ENCODE measurements at regions not wholly inside any gene's neighbourhood (a gene's known extent, or its start where the extent isn't known, plus 50 kb on each side); places are given as distances from the start of the nearest gene placed in this dataset.

DNA sequence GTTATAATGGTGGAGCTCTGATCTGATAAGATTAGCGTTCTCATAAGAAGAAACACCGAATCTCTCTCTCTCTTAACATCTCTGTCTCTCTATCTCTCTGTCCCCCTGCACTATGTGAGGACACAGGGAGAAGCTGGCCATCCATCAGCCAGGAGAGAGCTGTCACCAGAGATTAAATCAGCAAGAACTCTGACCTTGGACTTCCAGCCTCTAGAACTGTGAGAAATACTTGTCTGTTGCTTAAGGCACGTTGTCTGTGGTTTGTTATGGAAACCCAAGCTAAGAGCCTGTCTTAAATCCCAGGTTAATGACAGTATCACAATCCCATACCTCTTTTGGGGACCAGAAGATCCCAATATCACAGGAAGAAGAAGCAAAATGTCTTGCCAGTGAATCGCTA is 132.0 kb upstream of the AKR1E2 start:
- no peaks in the 10 kb centered on the region for H3K27me3 ChIP-seq (ENCODE audit: control insufficient read depth, insufficient read depth, low read length)
- DNase-seq (ENCODE audit: low read depth in 4 of 6, low spot score in 6 of 6), result no peak
- no peaks in the 10 kb centered on the region for H3K36me3 ChIP-seq (ENCODE audit: control insufficient read depth, insufficient read depth, low read length)
- H3K27ac ChIP-seq (ENCODE audit: low read depth, low read length), result no peak overlapping the region
- WGBS (ENCODE audit: insufficient coverage), result no CpG with 5 or more reads among the region's 4 CpGs
- H3K9me3 ChIP-seq (ENCODE audit: control insufficient read depth, insufficient read depth, low read length), result peaks cover 2% of the 10 kb centered on the region
- H3K4me1 ChIP-seq (ENCODE audit: control insufficient read depth, insufficient read depth, low read length), result no peaks in the 10 kb centered on the region
- H3K4me3 ChIP-seq (ENCODE audit: low read depth, low read length), result no peak overlapping the region

DNA sequence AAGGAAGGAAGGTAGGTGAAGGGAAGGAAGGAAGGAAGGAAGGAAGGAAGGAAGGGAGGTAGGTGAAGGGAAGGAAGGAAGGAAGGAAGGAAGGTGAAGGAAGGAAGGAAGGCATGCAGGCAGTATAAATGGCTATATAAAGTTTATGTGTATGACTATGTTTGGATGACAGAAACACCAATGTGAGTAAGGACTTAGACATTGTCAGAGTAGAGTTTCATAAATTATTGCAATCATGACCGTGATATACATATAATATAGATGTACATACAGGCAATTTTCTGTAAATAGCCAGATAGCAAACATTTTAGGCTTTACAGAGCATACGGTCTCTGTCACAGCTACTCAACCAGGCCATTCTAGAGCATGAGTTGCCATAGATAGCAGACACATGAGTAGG is 133.8 kb upstream of the AKR1E2 start:
- Histone ChIP-seq H3K36me3 (ENCODE audit: control insufficient read depth, insufficient read depth, low read length) (no peaks in the 10 kb centered on the region), H3K4me1 (ENCODE audit: control insufficient read depth, insufficient read depth, low read length) (no peaks in the 10 kb centered on the region), H3K4me3 (ENCODE audit: low read depth, low read length) (no peak overlapping the region), H3K9me3 (ENCODE audit: control insufficient read depth, insufficient read depth, low read length) (peaks cover 2% of the 10 kb centered on the region), H3K27ac (ENCODE audit: low read depth, low read length) (no peak overlapping the region), H3K27me3 (ENCODE audit: control insufficient read depth, insufficient read depth, low read length) (no peaks in the 10 kb centered on the region)
- WGBS (ENCODE audit: insufficient coverage), result no CpG with 5 or more reads among the region's 2 CpGs
- DNase-seq (ENCODE audit: low read depth in 4 of 6, low spot score in 6 of 6), result no peak

DNA sequence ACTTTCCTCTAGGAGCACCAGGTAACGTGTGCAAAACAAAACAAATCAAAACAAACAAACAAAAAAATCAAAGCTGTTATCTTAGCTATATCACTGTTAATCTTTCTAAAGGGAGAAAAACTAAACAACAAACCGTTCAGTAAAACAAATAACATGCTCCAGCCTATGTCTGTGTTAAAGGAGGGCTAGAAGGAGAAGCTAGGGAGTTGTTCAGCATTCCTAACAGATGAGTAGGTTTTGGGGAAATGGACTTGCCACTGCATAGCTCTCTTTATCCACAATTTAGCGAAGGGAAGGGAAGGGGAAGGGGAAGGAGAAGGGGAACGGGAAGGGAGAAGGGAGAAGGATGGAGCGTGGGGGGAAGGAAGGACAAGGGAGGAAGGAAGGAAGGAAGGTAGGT is 134.2 kb upstream of the AKR1E2 start:
- H3K4me1 ChIP-seq (ENCODE audit: control insufficient read depth, insufficient read depth, low read length), result no peaks in the 10 kb centered on the region
- peaks cover 2% of the 10 kb centered on the region for H3K9me3 ChIP-seq (ENCODE audit: control insufficient read depth, insufficient read depth, low read length)
- no peak for DNase-seq (ENCODE audit: low read depth in 4 of 6, low spot score in 6 of 6)
- no peaks in the 10 kb centered on the region for H3K27me3 ChIP-seq (ENCODE audit: control insufficient read depth, insufficient read depth, low read length)
- no peak overlapping the region for H3K27ac ChIP-seq (ENCODE audit: low read depth, low read length)
- WGBS (ENCODE audit: insufficient coverage), result 90% methylated on average over 2 of the region's 5 CpGs
- H3K36me3 ChIP-seq (ENCODE audit: control insufficient read depth, insufficient read depth, low read length), result no peaks in the 10 kb centered on the region
- H3K4me3 ChIP-seq (ENCODE audit: low read depth, low read length), result no peak overlapping the region

DNA sequence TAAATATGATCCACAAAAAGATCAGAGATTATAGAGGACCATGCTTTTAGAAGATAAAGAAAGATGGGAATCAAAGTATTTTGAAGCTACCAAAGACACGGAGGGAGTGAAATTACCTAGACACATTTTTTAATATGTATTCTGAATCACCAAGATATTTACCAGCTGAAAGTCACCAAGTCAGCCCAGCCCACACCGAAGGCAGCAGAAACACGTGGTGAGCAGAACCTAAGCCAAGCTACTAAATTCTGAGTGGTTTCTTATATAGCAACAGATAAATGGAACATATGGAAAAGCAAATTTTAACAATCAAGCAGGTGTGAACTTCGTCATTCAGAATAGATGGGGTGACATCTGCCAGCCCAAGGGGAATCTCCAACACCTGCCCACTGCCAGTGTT is 134.7 kb upstream of the AKR1E2 start:
- Histone ChIP-seq H3K27ac (ENCODE audit: low read depth, low read length) (no peak overlapping the region), H3K4me3 (ENCODE audit: low read depth, low read length) (no peak overlapping the region), H3K9me3 (ENCODE audit: control insufficient read depth, insufficient read depth, low read length) (peaks cover 2% of the 10 kb centered on the region), H3K4me1 (ENCODE audit: control insufficient read depth, insufficient read depth, low read length) (no peaks in the 10 kb centered on the region), H3K27me3 (ENCODE audit: control insufficient read depth, insufficient read depth, low read length) (no peaks in the 10 kb centered on the region), H3K36me3 (ENCODE audit: control insufficient read depth, insufficient read depth, low read length) (no peaks in the 10 kb centered on the region)
- no peak for DNase-seq (ENCODE audit: low read depth in 4 of 6, low spot score in 6 of 6)
- WGBS (ENCODE audit: insufficient coverage), result 100% methylated on average over 1 of the region's 4 CpGs

DNA sequence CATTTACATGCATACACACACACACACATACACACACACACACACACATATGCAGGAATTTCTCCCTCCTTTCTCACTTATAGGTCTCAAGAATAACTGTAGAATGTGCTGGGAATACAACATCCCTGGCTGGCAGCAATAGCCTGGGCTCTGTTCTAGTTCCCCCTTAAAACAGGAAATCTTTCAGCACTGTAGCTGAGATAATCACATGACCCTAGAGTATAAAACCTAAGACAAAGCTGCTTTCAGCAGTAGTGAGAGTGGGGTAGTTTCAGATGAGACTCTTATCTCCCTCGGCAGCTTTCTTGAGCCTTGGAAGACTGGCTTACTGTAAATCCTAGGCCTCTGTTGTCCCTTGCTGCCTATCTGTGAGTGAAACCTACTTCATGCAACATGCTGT is 137.4 kb upstream of the AKR1E2 start:
- no peaks in the 10 kb centered on the region for H3K36me3 ChIP-seq (ENCODE audit: control insufficient read depth, insufficient read depth, low read length)
- peaks cover 2% of the 10 kb centered on the region for H3K9me3 ChIP-seq (ENCODE audit: control insufficient read depth, insufficient read depth, low read length)
- no peak overlapping the region for H3K27ac ChIP-seq (ENCODE audit: low read depth, low read length)
- H3K4me1 ChIP-seq (ENCODE audit: control insufficient read depth, insufficient read depth, low read length), result no peaks in the 10 kb centered on the region
- H3K4me3 ChIP-seq (ENCODE audit: low read depth, low read length), result no peak overlapping the region
- H3K27me3 ChIP-seq (ENCODE audit: control insufficient read depth, insufficient read depth, low read length), result no peaks in the 10 kb centered on the region
- peak in 2 of 6 donors; percentile 46 to 52 for DNase-seq (ENCODE audit: low read depth in 4 of 6, low spot score in 6 of 6)
- no CpG with 5 or more reads among the region's 1 CpG for WGBS (ENCODE audit: insufficient coverage)

DNA sequence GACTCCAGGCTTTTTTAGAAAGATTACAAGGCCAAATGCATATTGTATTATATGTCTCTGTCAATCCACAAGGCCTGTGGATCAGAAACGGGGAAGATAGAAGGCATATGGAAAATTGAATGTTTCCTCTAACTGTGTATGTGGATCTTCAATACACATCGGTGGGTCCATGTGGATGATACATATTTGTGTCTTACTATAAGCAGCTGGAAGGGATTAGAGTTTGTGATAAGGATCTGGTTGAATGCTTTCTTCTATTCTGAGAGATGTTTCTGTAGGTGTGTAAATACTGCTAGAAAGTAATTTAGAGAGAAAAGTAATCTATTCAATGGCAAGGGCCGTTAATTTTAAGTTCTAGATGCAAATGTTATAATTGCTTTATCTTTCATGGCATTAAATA is 137.8 kb upstream of the AKR1E2 start:
- WGBS (ENCODE audit: insufficient coverage), result 90% methylated on average over 2 of the region's 3 CpGs
- H3K4me3 ChIP-seq (ENCODE audit: low read depth, low read length), result no peak overlapping the region

DNA sequence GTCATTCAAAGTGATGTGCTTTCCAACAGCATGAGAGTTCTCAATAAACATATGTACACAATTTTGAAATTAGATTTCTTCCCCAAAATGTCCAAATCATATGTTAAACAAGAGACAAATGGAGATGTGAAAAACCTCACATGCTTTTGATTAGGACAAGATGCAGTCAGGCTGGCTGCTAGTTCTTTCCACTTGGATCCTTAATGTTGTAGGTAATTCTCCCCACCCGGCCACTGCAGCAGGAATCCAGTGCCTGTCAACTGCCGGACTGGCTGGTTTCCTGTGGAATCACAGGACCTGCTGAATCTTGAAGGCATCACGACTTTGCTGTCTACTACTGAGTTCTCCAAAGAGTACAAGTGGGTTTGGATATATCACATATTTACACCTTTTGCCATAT is 138.6 kb upstream of the AKR1E2 start:
- 75% methylated on average over 1 of the region's 3 CpGs for WGBS (ENCODE audit: insufficient coverage)
- H3K36me3 ChIP-seq (ENCODE audit: control insufficient read depth, insufficient read depth, low read length), result no peaks in the 10 kb centered on the region
- no peaks in the 10 kb centered on the region for H3K4me1 ChIP-seq (ENCODE audit: control insufficient read depth, insufficient read depth, low read length)
- H3K27me3 ChIP-seq (ENCODE audit: control insufficient read depth, insufficient read depth, low read length), result no peaks in the 10 kb centered on the region
- H3K27ac ChIP-seq (ENCODE audit: low read depth, low read length), result no peak overlapping the region
- H3K4me3 ChIP-seq (ENCODE audit: low read depth, low read length), result no peak overlapping the region
- DNase-seq (ENCODE audit: low read depth in 4 of 6, low spot score in 6 of 6), result no peak
- H3K9me3 ChIP-seq (ENCODE audit: control insufficient read depth, insufficient read depth, low read length), result peaks cover 2% of the 10 kb centered on the region

More for the DNA sequence above, 137.8 kb upstream of the AKR1E2 start:
- H3K9me3 ChIP-seq (ENCODE audit: control insufficient read depth, insufficient read depth, low read length), result peaks cover 2% of the 10 kb centered on the region
- H3K36me3 ChIP-seq (ENCODE audit: control insufficient read depth, insufficient read depth, low read length), result no peaks in the 10 kb centered on the region
- H3K4me1 ChIP-seq (ENCODE audit: control insufficient read depth, insufficient read depth, low read length), result no peaks in the 10 kb centered on the region
- no peak for DNase-seq (ENCODE audit: low read depth in 4 of 6, low spot score in 6 of 6)
- H3K27ac ChIP-seq (ENCODE audit: low read depth, low read length), result no peak overlapping the region
- no peaks in the 10 kb centered on the region for H3K27me3 ChIP-seq (ENCODE audit: control insufficient read depth, insufficient read depth, low read length)

DNA sequence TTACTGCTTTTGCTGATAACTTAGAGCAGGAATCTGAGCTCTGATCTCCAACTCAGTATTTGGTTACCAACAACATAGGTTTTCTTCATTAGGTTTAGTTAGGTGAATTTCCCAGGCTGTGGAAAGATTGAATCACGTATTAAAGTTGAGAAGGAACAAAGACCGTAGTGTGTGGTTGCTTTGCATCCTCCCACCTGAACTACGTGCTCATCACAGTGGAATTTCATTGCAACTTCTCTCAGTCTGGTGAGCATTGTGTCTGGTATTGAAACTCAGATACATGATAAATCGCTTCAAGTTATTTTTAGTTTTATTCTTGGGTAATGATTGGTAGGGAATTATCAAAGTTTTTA is 139.4 kb upstream of the AKR1E2 start:
- Histone ChIP-seq H3K36me3 (ENCODE audit: control insufficient read depth, insufficient read depth, low read length) (no peaks in the 10 kb centered on the region), H3K4me3 (ENCODE audit: low read depth, low read length) (no peak overlapping the region), H3K27ac (ENCODE audit: low read depth, low read length) (no peak overlapping the region), H3K9me3 (ENCODE audit: control insufficient read depth, insufficient read depth, low read length) (peaks cover 2% of the 10 kb centered on the region), H3K4me1 (ENCODE audit: control insufficient read depth, insufficient read depth, low read length) (no peaks in the 10 kb centered on the region), H3K27me3 (ENCODE audit: control insufficient read depth, insufficient read depth, low read length) (no peaks in the 10 kb centered on the region)
- no peak for DNase-seq (ENCODE audit: low read depth in 4 of 6, low spot score in 6 of 6)
- WGBS (ENCODE audit: insufficient coverage), result 90% methylated on average over 2 of the region's 4 CpGs

DNA sequence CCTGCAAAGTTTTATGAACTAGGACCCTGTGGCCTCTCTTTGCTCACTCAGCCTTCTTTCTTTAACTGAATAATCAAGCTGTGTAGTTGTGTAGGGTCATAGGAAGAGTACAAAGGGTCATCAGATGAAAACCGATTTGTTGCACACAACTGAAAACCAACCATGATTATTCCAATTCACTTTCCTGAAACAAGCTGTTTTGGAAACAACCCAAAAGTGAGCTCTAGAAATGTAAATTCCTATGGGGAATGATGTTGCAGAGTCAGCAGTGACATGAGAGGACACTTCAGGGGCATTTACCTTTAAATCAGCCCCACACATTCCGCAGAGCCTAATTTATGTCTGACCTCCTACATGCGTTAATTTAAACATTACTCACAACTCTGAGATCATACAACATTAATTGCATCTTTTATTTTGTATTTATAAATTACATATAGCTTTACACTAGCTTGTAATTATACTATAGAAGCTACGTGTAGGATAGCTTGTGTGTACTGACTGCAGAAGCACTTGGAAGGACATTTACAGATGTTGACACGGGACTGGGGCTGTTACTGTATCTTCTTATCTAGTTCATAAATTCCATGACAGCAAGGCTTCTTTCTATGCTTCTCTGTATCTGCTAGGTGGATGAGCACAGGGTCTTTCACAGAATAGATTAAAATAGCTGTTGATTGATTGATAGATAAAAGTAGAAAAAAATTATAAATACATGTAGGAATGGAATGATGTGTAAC is 139.9 kb upstream of the AKR1E2 start:
- WGBS (ENCODE audit: insufficient coverage), result no CpG with 5 or more reads among the region's 5 CpGs
- no peak overlapping the region for H3K4me3 ChIP-seq (ENCODE audit: low read depth, low read length)
- H3K4me1 ChIP-seq (ENCODE audit: control insufficient read depth, insufficient read depth, low read length), result no peaks in the 10 kb centered on the region
- no peak overlapping the region for H3K27ac ChIP-seq (ENCODE audit: low read depth, low read length)
- no peaks in the 10 kb centered on the region for H3K36me3 ChIP-seq (ENCODE audit: control insufficient read depth, insufficient read depth, low read length)
- DNase-seq (ENCODE audit: low read depth in 4 of 6, low spot score in 6 of 6), result no peak
- peaks cover 2% of the 10 kb centered on the region for H3K9me3 ChIP-seq (ENCODE audit: control insufficient read depth, insufficient read depth, low read length)
- H3K27me3 ChIP-seq (ENCODE audit: control insufficient read depth, insufficient read depth, low read length), result no peaks in the 10 kb centered on the region

DNA sequence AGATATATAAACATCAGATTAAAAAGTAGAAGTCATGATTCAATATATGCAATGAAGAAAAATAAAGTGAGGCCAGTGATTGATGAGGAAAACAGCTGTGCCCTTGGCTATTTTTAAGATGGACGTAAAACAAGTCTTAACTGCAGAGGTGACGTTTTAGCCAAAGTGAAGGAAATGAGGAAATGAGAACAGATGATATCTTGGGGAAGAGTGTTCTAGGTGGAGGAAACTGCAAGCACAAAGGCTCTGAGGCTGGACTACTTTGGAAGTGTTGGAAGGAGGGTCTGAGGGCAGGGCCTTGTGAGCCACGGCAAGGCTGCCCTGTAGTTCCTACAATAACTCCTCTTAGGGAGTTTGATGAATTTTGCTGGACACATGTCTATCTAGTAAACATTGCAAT is 140.5 kb upstream of the AKR1E2 start:
- Histone ChIP-seq H3K27ac (ENCODE audit: low read depth, low read length) (no peak overlapping the region), H3K4me3 (ENCODE audit: low read depth, low read length) (no peak overlapping the region), H3K36me3 (ENCODE audit: control insufficient read depth, insufficient read depth, low read length) (no peaks in the 10 kb centered on the region), H3K4me1 (ENCODE audit: control insufficient read depth, insufficient read depth, low read length) (no peaks in the 10 kb centered on the region), H3K27me3 (ENCODE audit: control insufficient read depth, insufficient read depth, low read length) (no peaks in the 10 kb centered on the region), H3K9me3 (ENCODE audit: control insufficient read depth, insufficient read depth, low read length) (peaks cover 2% of the 10 kb centered on the region)
- no peak for DNase-seq (ENCODE audit: low read depth in 4 of 6, low spot score in 6 of 6)
- WGBS (ENCODE audit: insufficient coverage), result 94% methylated on average over 2 of the region's 3 CpGs
